ENCODE measurements at regions not wholly inside any gene's neighbourhood (a gene's known extent, or its start where the extent isn't known, plus 50 kb on each side); places are given as distances from the start of the nearest gene placed in this dataset.

- no peaks in the 10 kb centered on the region for H4K20me1 ChIP-seq (ENCODE audit: control insufficient read depth, insufficient read depth, insufficient read length)
- no peaks in the 10 kb centered on the region; a peak in 1 of 5 replicates for H3K9me3 Mint-ChIP-seq
Measured at GRCh38 chr13:50306156-50306555, 290.9 kb downstream of the KCNRG start.

More at GRCh38 chr13:50306156-50306555, 290.9 kb downstream of the KCNRG start:
- Histone ChIP-seq H2BK20ac (ENCODE audit: low read depth, low read length, poor library complexity, severe bottlenecking) (no peak overlapping the region), H4K8ac (replicated peaks; ENCODE audit: insufficient read length, low read depth, low read length) (no peak overlapping the region), H3K14ac (ENCODE audit: insufficient read depth, low read length) (no peak overlapping the region), H2BK5ac (ENCODE audit: insufficient read length, low read length) (no peak overlapping the region), H3K4ac (ENCODE audit: low read depth, low read length) (no peak overlapping the region), H3T11ph (ENCODE audit: low read length) (no peak overlapping the region), H3K9ac (ENCODE audit: extremely low read depth, insufficient read length, low read length) (no peak overlapping the region), H2AK5ac (ENCODE audit: insufficient read length, low read length) (no peak overlapping the region), H2BK12ac (ENCODE audit: insufficient read length, low read depth, low read length) (no peak overlapping the region), H3K4me1 (ENCODE audit: insufficient read depth, low read length) (no peaks in the 10 kb centered on the region), H2BK120ac (ENCODE audit: low read depth, low read length, poor library complexity, severe bottlenecking) (no peak overlapping the region), H3K56ac (ENCODE audit: insufficient read length, low read depth, low read length) (no peak overlapping the region), H3K27ac (ENCODE audit: insufficient read length, low read depth, low read length) (no peak overlapping the region), H2BK15ac (ENCODE audit: low read depth, low read length) (no peak overlapping the region), H4K91ac (ENCODE audit: insufficient read length, low read depth, low read length) (no peak overlapping the region), H3K4me2 (ENCODE audit: insufficient read depth, insufficient read length, low read length) (no peak overlapping the region), H3K23ac (ENCODE audit: insufficient read length, low read depth, low read length) (no peak overlapping the region), H3K27me3 (ENCODE audit: insufficient read depth, low read length) (no peaks in the 10 kb centered on the region), H2AFZ (ENCODE audit: low read length) (no peak overlapping the region), H3K18ac (ENCODE audit: insufficient read length, low read depth, low read length) (no peak overlapping the region), H4K5ac (ENCODE audit: insufficient read length, low read depth, low read length) (no peak overlapping the region), H3K23me2 (ENCODE audit: insufficient read length, low read depth, low read length, poor library complexity, severe bottlenecking) (no peaks in the 10 kb centered on the region), H3K9me3 (ENCODE audit: control insufficient read depth, low read depth, low read length) (no peaks in the 10 kb centered on the region), H3K79me2 (ENCODE audit: insufficient read depth, low read length) (no peaks in the 10 kb centered on the region), H3K79me1 (ENCODE audit: insufficient read depth, low read depth, low read length, poor library complexity, severe bottlenecking) (no peaks in the 10 kb centered on the region)
- DNase-seq = no peak
- TF ChIP-seq, protein P1, sequence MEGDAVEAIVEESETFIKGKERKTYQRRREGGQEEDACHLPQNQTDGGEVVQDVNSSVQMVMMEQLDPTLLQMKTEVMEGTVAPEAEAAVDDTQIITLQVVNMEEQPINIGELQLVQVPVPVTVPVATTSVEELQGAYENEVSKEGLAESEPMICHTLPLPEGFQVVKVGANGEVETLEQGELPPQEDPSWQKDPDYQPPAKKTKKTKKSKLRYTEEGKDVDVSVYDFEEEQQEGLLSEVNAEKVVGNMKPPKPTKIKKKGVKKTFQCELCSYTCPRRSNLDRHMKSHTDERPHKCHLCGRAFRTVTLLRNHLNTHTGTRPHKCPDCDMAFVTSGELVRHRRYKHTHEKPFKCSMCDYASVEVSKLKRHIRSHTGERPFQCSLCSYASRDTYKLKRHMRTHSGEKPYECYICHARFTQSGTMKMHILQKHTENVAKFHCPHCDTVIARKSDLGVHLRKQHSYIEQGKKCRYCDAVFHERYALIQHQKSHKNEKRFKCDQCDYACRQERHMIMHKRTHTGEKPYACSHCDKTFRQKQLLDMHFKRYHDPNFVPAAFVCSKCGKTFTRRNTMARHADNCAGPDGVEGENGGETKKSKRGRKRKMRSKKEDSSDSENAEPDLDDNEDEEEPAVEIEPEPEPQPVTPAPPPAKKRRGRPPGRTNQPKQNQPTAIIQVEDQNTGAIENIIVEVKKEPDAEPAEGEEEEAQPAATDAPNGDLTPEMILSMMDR (conservative IDR thresholded peaks at IDR 0.05) = no peak
- no peak overlapping the region for H3K4me3 Mint-ChIP-seq
- no peaks in the 10 kb centered on the region; the same call in 1 of the 2 replicates for H3K27me3 Mint-ChIP-seq (ENCODE audit: low read depth)
- peaks cover 6 to 7% of the 10 kb centered on the region in 2 experiments for H3K4me1 Mint-ChIP-seq
- H3K27ac Mint-ChIP-seq = no peak overlapping the region
- no peaks in the 10 kb centered on the region; a peak in 1 of 7 replicates for H3K36me3 Mint-ChIP-seq (ENCODE audit: insufficient read depth in 1 of 3, low read depth in 3 of 3)
- no CpG with 5 or more reads among the region's 4 CpGs for WGBS (ENCODE audit: extremely low coverage, insufficient read length, low lambda C conversion rate)

Measured in H9 (cell line).